ENCODE measurements at regions not wholly inside any gene's neighbourhood (a gene's known extent, or its start where the extent isn't known, plus 50 kb on each side); places are given as distances from the start of the nearest gene placed in this dataset.

DNA sequence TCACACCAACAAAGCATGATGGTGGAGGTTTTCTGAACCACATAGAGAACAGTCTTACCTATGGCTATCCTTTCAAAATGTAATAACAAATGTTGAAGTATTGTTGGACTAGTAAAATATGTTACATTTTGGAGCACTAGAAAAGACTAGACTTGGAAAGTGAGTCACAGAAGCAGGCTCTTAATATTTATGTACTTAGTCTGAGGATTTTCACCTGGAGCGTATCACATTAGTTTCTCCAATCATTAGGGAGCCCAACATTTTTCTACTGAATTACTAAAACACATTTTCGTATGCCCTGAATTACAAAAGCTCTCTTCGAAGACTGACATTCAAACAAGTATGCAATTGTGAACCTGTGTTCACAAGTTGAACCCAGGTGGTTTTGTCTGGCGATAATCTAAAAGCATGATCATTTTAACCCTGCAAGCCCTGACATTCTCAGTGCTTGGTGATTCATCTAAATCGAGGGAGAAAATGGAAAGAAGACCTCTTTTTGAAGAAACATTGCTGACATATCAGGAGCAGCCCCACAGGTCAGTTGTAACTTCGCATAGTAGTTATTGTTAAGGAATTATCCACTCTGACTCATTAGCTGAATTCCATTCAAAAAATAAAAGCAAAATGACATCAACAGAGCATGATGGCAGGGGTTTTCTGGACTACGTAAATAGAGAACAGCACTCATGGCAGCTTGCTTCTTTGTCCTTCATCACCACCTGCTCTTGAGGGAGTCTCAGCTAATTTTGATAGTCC is 679.8 kb upstream of the NECTIN3 start:
- H3K9ac ChIP-seq (ENCODE audit: control insufficient read depth, insufficient read depth, low read length), result no peak overlapping the region
- TF ChIP-seq EP300 (IDR thresholded peaks at IDR 0.05; ENCODE audit: borderline replicate concordance in 1 of 2, control insufficient read depth in 1 of 2, low read depth in 2 of 2, low read length in 2 of 2), result no peak
- TF ChIP-seq, protein P1, sequence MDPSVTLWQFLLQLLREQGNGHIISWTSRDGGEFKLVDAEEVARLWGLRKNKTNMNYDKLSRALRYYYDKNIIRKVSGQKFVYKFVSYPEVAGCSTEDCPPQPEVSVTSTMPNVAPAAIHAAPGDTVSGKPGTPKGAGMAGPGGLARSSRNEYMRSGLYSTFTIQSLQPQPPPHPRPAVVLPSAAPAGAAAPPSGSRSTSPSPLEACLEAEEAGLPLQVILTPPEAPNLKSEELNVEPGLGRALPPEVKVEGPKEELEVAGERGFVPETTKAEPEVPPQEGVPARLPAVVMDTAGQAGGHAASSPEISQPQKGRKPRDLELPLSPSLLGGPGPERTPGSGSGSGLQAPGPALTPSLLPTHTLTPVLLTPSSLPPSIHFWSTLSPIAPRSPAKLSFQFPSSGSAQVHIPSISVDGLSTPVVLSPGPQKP (IDR thresholded peaks at IDR 0.05; ENCODE audit: low read depth, low read length), result no peak
- TF ChIP-seq SMC3 (IDR thresholded peaks at IDR 0.05; ENCODE audit: borderline replicate concordance, low read length), result no peak
- TF ChIP-seq PML (IDR thresholded peaks at IDR 0.05; ENCODE audit: low read length), result no peak
- no peak for TF ChIP-seq BRCA1 (IDR thresholded peaks at IDR 0.05; ENCODE audit: low read depth, low read length)
- no peak for TF ChIP-seq CREB1 (IDR thresholded peaks at IDR 0.05; ENCODE audit: low read depth)
- TF ChIP-seq RAD21 (IDR thresholded peaks at IDR 0.05; ENCODE audit: insufficient read depth, low read depth, low read length), result no peak
- TF ChIP-seq ZNF24 (IDR thresholded peaks at IDR 0.05), result no peak
- no peak for TF ChIP-seq ZNF207 (IDR thresholded peaks at IDR 0.05; ENCODE audit: borderline replicate concordance)
- H4K20me1 ChIP-seq (ENCODE audit: control insufficient read depth, insufficient read depth), result no peaks in the 10 kb centered on the region
- no peak overlapping the region for H3K27ac ChIP-seq (ENCODE audit: control insufficient read depth, insufficient read depth)
- no peak overlapping the region for H2AFZ ChIP-seq (ENCODE audit: control insufficient read depth, low read depth, low read length)
- ATAC-seq (no peak), FAIRE-seq (no peak), DNase-seq (ENCODE audit: low read depth, low spot score) (no peak)
- in situ Hi-C loops (cut with MboI) (no loop called here), intact Hi-C loops (cut with micrococcal nuclease; ENCODE audit: unreplicated experiment) (no loop called here)
- CTCF ChIA-PET, result interaction anchor here (1.0 kb wide), 1 partner anchor 77 kb away, joined by 3 read pairs; no protein-coding TSS in a partner anchor
- 15% methylated on average over 7 of the region's 7 CpGs for WGBS (ENCODE audit: insufficient coverage, insufficient replicate concordance, low lambda C conversion rate, missing lambda C conversion rate)
- no peaks in the 10 kb centered on the region for H3K4me1 ChIP-seq (ENCODE audit: control insufficient read depth, insufficient read depth, low read length)
- no TSS peak for BruUV-seq (replicated peaks)
- H3K9me3 ChIP-seq (replicated peaks; ENCODE audit: control insufficient read depth, insufficient read depth, low read length), result no peaks in the 10 kb centered on the region
- POLR2A ChIA-PET, result no interaction called here
- RAD21 ChIA-PET (ENCODE audit: unreplicated experiment), result no interaction called here
- H3K4me2 ChIP-seq (ENCODE audit: control insufficient read depth, insufficient read depth), result no peak overlapping the region
- no peak overlapping the region for H3K4me3 ChIP-seq
- SMC1A ChIA-PET (ENCODE audit: uncharacterized antibody, unreplicated experiment), result no interaction called here
- H3K36me3 ChIP-seq (ENCODE audit: control insufficient read depth in 2 of 2, insufficient read depth in 2 of 2, low read length in 1 of 2), result no peaks in the 10 kb centered on the region
- H3K79me2 ChIP-seq (ENCODE audit: control insufficient read depth, insufficient read depth, low read length), result no peaks in the 10 kb centered on the region
- H3K27me3 ChIP-seq (replicated peaks in 1 of 2; ENCODE audit: control insufficient read depth in 2 of 2, insufficient read depth in 2 of 2, low read length in 1 of 2), result no peaks in the 10 kb centered on the region

Measured in GM12878 (cell line).